KMS-11 (cell line): ENCODE measurements at regions not wholly inside any gene's neighbourhood (a gene's known extent, or its start where the extent isn't known, plus 50 kb on each side); places are given as distances from the start of the nearest gene placed in this dataset.

Experiments used
- H2AFZ ChIP-seq: fragments of 200-600 bp; sonication (generic); 2 replicates; pipeline ENCODE4 v1.6.1; 2016; ENCODE audit warnings: antibody characterized with exemption, mixed run types, low read depth
- H3K27ac ChIP-seq: fragments of 200-600 bp; sonication (generic); 2 replicates; pipeline ENCODE4 v1.6.1; 2016; ENCODE audit warnings: mild to moderate bottlenecking, mixed run types
- H3K27me3 ChIP-seq: fragments of 200-600 bp; sonication (generic); 2 replicates; pipeline ENCODE4 v1.6.1; 2017; ENCODE audit warnings: mild to moderate bottlenecking, low read depth, mixed run types, moderate library complexity; ENCODE audit not compliant: insufficient read depth
- H3K36me3 ChIP-seq: fragments of 200-600 bp; sonication (generic); 2 replicates; pipeline ENCODE4 v1.6.1; 2017; ENCODE audit warnings: mild to moderate bottlenecking, mixed run types; ENCODE audit not compliant: insufficient read depth
- H3K4me1 ChIP-seq: fragments of 200-600 bp; sonication (generic); 2 replicates; pipeline ENCODE4 v1.6.1; 2016; ENCODE audit warnings: mild to moderate bottlenecking, low read depth, mixed run types; ENCODE audit not compliant: poor library complexity, severe bottlenecking
- H3K4me2 ChIP-seq: fragments of 200-600 bp; sonication (generic); 2 replicates; pipeline ENCODE4 v1.7.0; 2016; ENCODE audit warnings: mild to moderate bottlenecking, mixed run types
- H3K4me3 ChIP-seq: fragments of 200-600 bp; sonication (generic); IDR thresholded peaks from 2 replicates; pipeline ENCODE4 v1.6.1; 2017; ENCODE audit warnings: low read depth, low read length, mixed read lengths; ENCODE audit not compliant: insufficient read depth
- H3K79me2 ChIP-seq: fragments of 200-600 bp; sonication (generic); 2 replicates; pipeline ENCODE4 v1.6.1; 2016; ENCODE audit warnings: low read depth, mixed run types; ENCODE audit not compliant: insufficient read depth
- H3K9ac ChIP-seq: fragments of 200-600 bp; sonication (generic); 2 replicates; pipeline ENCODE4 v1.6.1; 2016; ENCODE audit warnings: mild to moderate bottlenecking, mixed run types
- H4K20me1 ChIP-seq: fragments of 200-600 bp; sonication (generic); 2 replicates; pipeline ENCODE4 v1.6.1; 2016; ENCODE audit warnings: mild to moderate bottlenecking, mixed run types; ENCODE audit not compliant: insufficient read depth
- TF ChIP-seq, protein P1 (sequence below): fragments of 200-600 bp; sonication (generic); conservative IDR thresholded peaks from 2 replicates; pipeline ENCODE4 v1.6.1; 2017; ENCODE audit warnings: low read depth, mild to moderate bottlenecking, antibody characterized with exemption, low read length, moderate library complexity, mixed read lengths

DNA sequence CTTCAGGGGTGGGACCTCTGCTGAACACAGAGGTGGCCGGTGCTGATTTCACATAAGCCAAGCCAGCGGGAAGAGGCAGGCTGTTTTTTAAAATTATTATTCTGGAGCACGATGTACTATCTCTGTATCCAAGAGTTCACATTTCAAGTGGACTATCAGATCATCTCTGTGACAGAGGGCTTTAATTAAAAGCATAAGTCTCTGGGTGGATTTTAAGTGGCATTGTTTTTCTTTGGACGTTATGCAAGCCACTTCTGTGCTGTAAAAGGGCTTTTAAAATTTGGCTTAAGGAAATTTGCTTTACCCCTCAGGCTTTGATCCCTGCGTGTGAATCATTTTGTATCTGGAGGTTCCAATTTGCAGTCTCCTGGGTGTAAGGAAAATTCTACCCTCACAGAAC, 124.7 kb downstream of the PALM2AKAP2 start:
- Histone ChIP-seq H2AFZ (no peak overlapping the region), H3K4me1 (peaks cover 51% of the 10 kb centered on the region), H3K9ac (no peak overlapping the region), H3K27ac (no peak overlapping the region), H3K27me3 (no peaks in the 10 kb centered on the region), H3K4me3 (no peak overlapping the region), H3K36me3 (no peaks in the 10 kb centered on the region), H3K79me2 (no peaks in the 10 kb centered on the region), H3K4me2 (no peak overlapping the region), H4K20me1 (no peaks in the 10 kb centered on the region)
- TF ChIP-seq, protein P1, sequence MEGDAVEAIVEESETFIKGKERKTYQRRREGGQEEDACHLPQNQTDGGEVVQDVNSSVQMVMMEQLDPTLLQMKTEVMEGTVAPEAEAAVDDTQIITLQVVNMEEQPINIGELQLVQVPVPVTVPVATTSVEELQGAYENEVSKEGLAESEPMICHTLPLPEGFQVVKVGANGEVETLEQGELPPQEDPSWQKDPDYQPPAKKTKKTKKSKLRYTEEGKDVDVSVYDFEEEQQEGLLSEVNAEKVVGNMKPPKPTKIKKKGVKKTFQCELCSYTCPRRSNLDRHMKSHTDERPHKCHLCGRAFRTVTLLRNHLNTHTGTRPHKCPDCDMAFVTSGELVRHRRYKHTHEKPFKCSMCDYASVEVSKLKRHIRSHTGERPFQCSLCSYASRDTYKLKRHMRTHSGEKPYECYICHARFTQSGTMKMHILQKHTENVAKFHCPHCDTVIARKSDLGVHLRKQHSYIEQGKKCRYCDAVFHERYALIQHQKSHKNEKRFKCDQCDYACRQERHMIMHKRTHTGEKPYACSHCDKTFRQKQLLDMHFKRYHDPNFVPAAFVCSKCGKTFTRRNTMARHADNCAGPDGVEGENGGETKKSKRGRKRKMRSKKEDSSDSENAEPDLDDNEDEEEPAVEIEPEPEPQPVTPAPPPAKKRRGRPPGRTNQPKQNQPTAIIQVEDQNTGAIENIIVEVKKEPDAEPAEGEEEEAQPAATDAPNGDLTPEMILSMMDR, result no peak

DNA sequence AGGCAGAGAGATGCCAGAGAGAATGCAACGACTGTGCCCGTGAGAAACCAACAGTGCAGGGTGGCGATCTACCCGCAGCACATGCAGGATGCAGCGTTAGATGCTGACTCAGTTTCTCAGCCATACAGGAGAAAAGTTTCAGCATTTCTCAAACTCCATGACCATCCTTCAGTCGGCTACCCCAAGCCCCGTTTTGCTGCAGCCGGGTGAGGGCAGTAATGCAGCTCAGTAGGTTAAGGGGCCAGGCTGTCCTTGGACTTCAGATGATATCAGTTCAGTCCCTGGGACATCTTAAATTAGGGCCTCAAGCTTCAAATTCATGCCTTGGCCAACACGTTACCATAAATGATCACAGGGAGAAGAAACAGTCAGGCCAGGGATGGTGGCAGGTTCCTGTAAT, 125.5 kb downstream of the PALM2AKAP2 start:
- no peaks in the 10 kb centered on the region for H3K36me3 ChIP-seq
- H3K4me3 ChIP-seq, result no peak overlapping the region
- H3K27me3 ChIP-seq, result no peaks in the 10 kb centered on the region
- no peaks in the 10 kb centered on the region for H3K79me2 ChIP-seq
- peaks cover 53% of the 10 kb centered on the region for H3K4me1 ChIP-seq
- H2AFZ ChIP-seq, result no peak overlapping the region
- TF ChIP-seq, protein P1, result no peak
- no peak overlapping the region for H3K9ac ChIP-seq
- no peaks in the 10 kb centered on the region for H4K20me1 ChIP-seq
- no peak overlapping the region for H3K4me2 ChIP-seq
- no peak overlapping the region for H3K27ac ChIP-seq

DNA sequence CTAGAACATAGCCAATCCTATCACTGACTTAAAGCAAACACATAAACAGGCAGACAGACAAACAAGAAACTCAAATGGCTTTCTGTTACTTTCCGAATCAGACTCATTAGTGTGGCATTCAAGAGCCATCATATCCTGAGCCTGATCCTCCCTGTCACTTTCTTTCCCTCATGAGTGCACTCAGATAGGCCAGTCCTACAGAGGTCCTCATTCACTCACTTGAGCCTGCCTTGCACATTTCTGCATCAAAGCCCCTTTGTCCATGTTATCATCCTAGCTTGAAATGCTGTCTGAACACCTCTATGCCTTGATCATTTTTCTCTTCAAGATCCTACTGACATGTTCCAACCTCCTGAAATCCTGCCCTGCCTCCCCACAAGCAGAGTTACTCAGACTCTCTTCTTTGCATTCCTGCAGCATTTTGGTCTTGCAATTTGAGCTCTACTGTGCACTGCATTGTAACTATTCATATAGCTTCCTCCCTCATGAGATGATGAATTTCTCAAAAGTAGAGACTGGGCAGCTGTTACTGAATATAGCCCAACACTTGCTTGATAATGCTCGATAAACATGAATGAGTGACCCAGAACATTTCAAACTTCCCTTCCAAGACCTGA, 126.9 kb downstream of the PALM2AKAP2 start:
- Histone ChIP-seq H3K27me3 (no peaks in the 10 kb centered on the region), H3K4me1 (peaks cover 58% of the 10 kb centered on the region), H3K4me3 (no peak overlapping the region), H2AFZ (no peak overlapping the region), H4K20me1 (no peaks in the 10 kb centered on the region), H3K4me2 (no peak overlapping the region; the same call in 1 of the 2 replicates), H3K36me3 (no peaks in the 10 kb centered on the region), H3K27ac (no peak overlapping the region), H3K9ac (no peak overlapping the region), H3K79me2 (no peaks in the 10 kb centered on the region)
- TF ChIP-seq, protein P1, result no peak

DNA sequence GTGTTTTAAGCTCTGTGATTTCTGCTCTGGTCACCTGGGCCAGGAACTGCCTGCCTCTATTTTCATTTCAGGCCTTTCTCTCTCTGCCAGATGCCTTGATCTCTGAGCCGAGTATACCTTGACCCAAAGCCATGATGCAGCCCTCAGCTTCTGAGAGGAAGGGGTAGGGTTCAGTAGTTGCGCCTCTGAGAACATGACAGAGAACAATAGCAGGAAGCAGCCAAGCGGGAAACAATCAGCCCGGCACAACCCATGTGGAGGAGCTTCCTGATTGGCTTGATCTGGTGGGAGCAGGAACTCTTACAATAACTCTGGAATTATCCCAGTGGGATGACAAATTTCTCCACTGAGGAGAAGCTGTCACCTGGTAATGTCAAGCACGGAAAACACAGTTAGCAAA, 127.4 kb downstream of the PALM2AKAP2 start:
- peaks cover 63% of the 10 kb centered on the region for H3K4me1 ChIP-seq
- no peaks in the 10 kb centered on the region for H3K36me3 ChIP-seq
- H3K79me2 ChIP-seq, result no peaks in the 10 kb centered on the region
- no peak overlapping the region for H3K4me2 ChIP-seq
- no peak overlapping the region for H3K9ac ChIP-seq
- no peaks in the 10 kb centered on the region for H3K27me3 ChIP-seq
- no peaks in the 10 kb centered on the region for H4K20me1 ChIP-seq
- no peak overlapping the region for H3K27ac ChIP-seq
- H3K4me3 ChIP-seq, result no peak overlapping the region
- H2AFZ ChIP-seq, result no peak overlapping the region
- TF ChIP-seq, protein P1, result no peak
